ENCODE measurements at regions not wholly inside any gene's neighbourhood (a gene's known extent, or its start where the extent isn't known, plus 50 kb on each side); places are given as distances from the start of the nearest gene placed in this dataset.

GRCh38 chr1:175861626-175862367 is 118.4 kb upstream of the TNR start:
- TF ChIP-seq EZH2 (IDR thresholded peaks at IDR 0.05; ENCODE audit: low read depth, low read length, severe bottlenecking) = no peak
- TF ChIP-seq JUND (IDR thresholded peaks at IDR 0.05; ENCODE audit: low read length) = no peak
- no peak for TF ChIP-seq RFX5 (IDR thresholded peaks at IDR 0.05; ENCODE audit: borderline replicate concordance, low read depth, low read length)
- TF ChIP-seq CHD2 (IDR thresholded peaks at IDR 0.05; ENCODE audit: low read length) = no peak
